NCI-H1930 (cell line): ENCODE measurements at regions not wholly inside any gene's neighbourhood (a gene's known extent, or its start where the extent isn't known, plus 50 kb on each side); places are given as distances from the start of the nearest gene placed in this dataset.
"Not testable (repeated sequence)": the region's sequence is repeated elsewhere in the genome, so short reads cannot be mapped to it uniquely, and the experiment has no call there.

Experiments used
- DNase-seq, 2 experiments: peaks; one replicate each; lab custom pipeline; 2025; lab: John Stamatoyannopoulos, UW

GRCh38 chr4:43619219-43619618 is 726.7 kb downstream of the GRXCR1 start:
- DNase-seq, result no peak

- DNase-seq, result not testable (repeated sequence)
These were observed 745.4 kb downstream of the GRXCR1 start for GRCh38 chr4:43637893-43638292.

GRCh38 chr4:43651991-43652390 is 759.5 kb downstream of the GRXCR1 start:
- no peak for DNase-seq

DNA sequence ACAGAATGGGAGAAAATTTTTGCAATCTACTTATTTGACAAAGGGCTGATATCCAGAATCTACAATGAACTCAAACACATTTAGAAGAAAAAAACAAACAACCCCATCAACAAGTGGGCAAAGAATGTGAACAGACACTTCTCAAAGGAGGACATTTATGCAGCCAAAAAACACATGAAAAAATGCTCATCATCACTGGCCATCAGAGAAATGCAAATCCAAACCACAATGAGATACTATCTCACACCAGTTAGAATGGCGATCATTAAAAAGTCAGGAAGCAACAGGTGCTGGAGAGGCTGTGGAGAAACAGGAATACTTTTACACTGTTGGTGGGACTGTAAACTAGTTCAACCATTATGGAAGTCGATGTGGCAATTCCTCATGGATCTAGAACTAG is 767.0 kb downstream of the GRXCR1 start:
- DNase-seq, result not testable (repeated sequence)

DNA sequence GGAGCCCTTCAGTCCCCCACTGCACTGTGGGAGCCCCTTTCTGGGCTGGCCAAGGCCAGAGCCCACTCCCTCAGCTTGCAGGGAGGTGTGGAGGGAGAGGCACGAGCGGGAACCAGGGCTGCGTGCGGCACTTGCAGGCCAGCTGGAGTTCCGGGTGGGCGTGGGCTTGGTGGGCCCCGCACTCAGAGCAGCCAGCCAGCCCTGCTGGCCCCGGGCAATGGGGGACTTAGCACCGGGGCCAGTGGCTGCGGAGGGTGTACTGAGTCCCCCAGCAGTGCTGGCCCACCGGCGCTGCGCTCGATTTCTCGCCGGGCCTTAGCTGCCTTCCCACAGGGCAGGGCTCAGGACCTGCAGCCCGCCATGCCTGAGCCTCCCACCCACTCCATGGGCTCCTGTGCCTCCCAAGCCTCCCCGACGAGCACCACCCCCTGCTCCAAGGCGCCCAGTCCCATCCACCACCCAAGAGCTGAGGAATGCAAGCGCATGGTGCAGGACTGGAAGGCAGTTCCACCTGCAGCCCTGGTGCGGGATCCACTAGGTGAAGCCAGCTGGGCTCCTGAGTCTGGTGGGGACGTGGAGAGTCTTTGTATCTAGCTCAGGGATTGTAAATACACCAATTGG is 776.2 kb downstream of the KCTD8 start:
- not testable (repeated sequence) for DNase-seq

GRCh38 chr4:43680421-43680820 is 768.2 kb downstream of the KCTD8 start:
- no peak for DNase-seq

GRCh38 chr4:43682551-43682950 is 766.1 kb downstream of the KCTD8 start:
- DNase-seq, result no peak

DNA sequence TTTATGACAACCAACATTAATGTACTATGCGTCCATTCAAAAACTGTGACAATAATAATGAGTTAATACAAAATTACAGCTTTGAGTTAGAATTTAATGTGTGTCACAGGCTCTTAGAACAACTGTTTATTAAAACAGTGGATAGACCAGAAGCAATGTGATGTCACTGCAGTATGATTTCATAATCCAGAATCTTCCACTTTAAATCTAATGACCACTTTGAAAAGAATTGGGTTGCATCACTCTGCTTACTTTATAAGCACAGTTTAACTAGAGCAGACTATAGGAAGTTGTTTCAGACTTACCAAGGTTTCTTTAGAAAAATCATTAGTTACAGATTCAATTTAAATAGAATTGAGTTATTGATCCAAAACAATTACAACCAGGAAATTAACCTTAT is 758.5 kb downstream of the KCTD8 start:
- no peak for DNase-seq

DNA sequence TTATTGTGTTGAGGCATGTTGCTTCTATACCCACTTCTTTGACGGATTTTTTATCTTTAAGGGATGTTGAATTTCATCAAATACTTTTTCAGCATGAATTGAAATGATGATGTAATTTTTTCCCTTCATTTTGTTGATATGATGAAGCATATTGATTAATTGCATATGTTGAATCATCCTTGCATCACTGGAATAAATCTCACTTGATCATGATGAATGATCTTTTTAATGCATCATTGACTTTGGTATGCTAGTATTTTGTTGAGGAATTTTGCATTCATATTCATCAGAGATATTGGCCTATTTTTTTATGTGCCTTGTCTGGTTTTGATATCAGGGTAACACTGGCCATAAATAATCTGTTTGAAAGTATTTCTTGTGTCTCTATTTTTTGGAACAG is 754.7 kb downstream of the KCTD8 start:
- no peak for DNase-seq

- DNase-seq, result no peak
These were observed 739.2 kb downstream of the KCTD8 start for GRCh38 chr4:43709443-43709842.

GRCh38 chr4:43716721-43717395 is 731.8 kb downstream of the KCTD8 start:
- DNase-seq, result no peak

- DNase-seq, result no peak
These were observed 730.2 kb downstream of the KCTD8 start for GRCh38 chr4:43718369-43718768.

- DNase-seq, result no peak
These were observed 715.7 kb downstream of the KCTD8 start for GRCh38 chr4:43732829-43733426.

DNA sequence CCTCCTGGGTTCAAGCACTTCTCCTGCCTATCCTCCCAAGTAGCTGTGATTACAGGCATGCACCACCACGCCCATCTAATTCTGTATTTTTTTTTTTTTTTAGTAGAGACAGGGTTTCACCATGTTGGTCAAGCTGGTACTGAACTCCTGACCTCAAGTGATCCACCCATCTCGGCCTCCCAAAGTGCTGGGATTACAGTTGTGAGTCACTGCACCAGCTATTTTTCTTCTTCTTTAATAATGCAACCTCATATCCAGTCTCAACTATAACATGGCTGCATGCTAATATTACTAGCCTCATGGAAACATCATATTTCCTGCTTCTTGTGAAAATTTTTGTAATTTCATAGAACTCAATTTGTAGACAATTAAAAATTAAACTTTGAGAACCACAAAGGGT is 706.5 kb downstream of the KCTD8 start:
- DNase-seq, result no peak

- no peak for DNase-seq
These were observed 694.0 kb downstream of the KCTD8 start for GRCh38 chr4:43754566-43754965.

DNA sequence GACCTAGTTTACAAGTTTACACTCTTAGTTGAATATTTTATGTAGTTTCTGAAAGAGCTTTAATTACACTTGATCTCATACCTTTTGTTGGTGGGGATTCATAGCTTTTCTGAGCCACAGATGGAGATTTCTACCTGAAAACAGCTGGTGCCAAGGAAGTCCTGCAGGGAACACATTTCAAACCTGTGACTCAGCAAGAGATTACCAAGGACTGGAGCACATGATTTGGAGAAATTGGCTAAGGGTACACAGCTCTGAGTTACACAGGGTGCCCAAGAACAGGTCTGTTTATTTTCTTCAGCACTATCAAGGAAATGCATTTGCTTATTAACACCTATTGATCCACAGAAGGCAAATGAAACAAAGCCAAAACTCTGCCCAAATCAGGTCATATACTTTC is 691.5 kb downstream of the KCTD8 start:
- no peak for DNase-seq

DNA sequence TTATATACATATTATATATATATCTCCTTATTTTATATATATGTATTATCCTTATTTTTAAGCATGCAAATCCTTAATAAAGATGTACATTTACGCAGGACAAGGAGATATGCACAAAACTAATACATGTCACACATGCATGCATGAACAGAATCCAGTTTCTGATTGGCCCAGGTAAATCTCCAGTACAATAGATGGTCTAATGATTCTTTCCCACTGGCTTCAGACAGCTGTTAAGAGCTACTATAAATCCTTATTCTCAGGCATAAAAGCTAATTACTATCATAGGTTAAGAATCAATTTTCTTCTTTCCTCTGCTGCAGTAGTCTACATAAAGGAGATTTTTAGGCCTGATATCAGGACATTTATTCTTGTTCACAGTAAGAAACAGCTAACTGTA is 689.8 kb downstream of the KCTD8 start:
- DNase-seq, result no peak

DNA sequence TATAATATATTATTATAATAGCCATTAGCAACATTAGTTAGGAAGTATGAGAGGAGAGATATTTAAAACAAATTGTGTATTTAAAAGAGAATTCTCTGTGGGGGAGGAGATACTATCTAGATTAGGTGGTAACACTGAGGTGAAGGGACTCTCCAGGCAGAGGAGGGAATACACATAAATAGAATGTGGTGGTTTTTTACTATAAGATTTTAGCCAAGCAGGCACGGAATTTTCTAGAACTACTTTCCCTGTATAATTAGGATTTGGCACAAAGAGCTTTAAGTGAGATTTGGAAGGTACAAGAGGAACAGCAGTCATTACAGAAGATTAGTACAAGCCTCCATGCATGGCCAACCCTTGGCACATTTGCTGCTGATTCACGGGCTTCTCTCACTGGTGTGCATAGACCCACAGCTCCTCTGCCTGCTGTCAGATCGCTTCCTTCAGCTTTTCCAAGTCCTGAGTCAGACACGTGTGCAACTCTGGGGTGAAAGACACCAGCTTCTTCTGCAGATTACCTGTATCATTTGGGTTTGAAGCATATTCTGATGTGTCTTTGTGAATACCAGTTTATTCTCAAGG is 685.5 kb downstream of the KCTD8 start:
- DNase-seq, result no peak

DNA sequence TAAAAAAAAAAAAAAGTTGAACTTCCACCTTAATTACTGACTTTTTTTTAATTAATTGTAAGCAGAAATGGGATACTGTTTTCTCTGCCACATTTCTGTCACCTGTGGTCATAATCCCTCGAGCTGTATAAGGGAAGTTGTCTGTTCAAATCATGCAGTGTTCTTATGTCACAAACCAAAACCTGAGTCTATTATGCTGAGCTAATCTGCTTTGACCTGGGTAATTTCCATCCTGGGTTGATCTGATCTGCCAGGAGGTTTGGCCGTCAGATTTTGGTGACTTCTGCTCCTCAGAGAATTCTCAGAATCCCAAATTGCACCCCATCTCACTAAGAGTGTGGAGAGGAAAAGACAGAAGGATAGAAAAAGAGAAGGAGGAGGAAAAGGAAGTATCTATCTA is 683.1 kb downstream of the KCTD8 start:
- no peak for DNase-seq

GRCh38 chr4:43766648-43767047 is 682.0 kb downstream of the KCTD8 start:
- no peak for DNase-seq

- no peak for DNase-seq
These were observed 672.2 kb downstream of the KCTD8 start for GRCh38 chr4:43776371-43776770.

DNA sequence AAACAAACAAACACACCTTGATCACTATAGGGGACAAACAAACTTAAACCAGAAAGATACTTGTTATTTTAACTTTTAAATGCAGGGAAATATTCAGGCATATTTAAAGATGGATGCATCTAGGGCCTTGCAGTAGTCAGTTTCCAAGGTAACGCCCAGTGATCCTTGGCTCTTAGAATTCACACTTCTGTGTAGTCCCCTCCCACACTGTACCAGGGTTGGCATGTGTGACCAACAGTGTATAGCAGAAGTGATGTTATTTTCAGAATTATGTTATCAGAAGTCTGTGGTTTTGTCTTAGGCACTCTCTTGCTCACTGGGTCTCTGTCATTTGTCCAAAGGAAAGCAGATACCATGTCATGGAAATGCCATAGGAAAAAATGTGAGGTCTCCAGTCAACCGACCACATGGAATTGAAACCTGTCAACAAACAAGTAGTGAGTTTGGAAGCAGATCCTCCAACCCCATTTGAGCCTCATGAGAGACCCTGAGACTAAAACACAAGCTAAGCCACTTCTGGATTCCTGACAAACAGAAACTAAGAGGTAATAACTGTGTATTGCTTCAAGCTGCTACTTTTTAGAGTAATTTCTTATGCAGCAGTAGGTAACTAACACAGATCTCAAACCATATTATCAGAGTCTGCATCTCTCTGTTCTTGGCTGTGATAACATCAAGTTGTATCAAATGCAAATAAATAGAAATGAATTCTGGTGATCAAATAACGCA is 670.3 kb downstream of the KCTD8 start:
- no peak for DNase-seq

DNA sequence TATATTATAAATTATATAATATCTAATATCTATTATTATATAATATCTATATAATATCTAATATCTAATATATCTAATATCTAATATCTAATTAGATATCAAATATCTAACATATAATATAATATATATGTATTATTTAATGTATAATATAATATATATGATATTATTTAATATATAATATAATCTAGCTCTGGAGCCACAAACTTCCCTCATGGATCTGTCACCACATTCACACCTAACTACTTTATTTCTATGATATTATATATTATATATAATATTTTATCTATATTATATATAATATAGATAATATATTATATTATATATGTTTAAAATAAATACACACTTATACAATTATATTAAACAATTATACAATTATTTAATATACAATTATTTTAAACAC is 667.5 kb downstream of the KCTD8 start:
- no peak for DNase-seq
